GM18498 (cell line): ENCODE measurements at regions not wholly inside any gene's neighbourhood (a gene's known extent, or its start where the extent isn't known, plus 50 kb on each side); places are given as distances from the start of the nearest gene placed in this dataset.
"Not testable (repeated sequence)": the region's sequence is repeated elsewhere in the genome, so short reads cannot be mapped to it uniquely, and the experiment has no call there.

Experiments
- ATAC-seq: cut with Tn5 transposase; IDR thresholded peaks from one replicate; pipeline ENCODE4 v1.9.1; 2021; ENCODE audit warnings: mild to moderate bottlenecking, moderate library complexity; ENCODE audit not compliant: unreplicated experiment

DNA sequence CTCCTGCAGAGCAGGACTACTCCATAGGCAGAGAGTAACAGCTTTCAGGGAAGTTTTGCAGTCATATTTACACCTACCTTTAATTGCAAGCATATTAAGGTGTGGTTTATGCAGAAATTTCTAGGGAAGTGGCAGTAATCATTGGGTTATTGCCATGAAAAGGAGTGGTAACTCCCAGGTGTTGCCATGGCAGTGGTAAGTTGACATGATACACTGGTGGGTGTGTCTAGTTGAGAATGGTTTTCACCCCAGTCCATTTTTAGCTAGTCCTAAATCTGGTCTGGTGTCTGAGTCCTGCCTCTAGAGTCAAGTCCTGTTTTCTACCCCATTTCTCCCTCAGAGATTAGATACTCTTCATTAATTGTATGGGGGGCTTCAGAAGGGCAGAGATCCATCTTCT lies 128.4 kb upstream of the GMNC start:
- no peak for ATAC-seq

DNA sequence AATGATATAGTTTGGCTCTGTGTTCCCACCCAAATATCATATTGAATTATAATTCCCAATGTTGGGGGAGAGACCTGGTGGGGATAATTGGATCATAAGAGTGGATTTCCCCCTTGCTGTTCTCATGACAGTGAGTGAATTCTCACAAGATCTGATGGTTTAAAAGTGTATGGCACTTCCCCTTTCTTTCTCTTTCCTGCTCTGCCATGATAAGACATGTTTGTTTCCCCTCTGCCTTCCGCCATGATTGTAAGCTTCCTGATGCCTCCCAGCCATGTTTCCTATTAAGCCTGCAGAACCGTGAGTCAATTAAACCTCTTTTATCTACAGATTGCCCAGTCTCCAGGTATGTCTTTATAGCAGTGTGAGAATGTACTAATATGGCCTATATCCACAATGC lies 126.7 kb upstream of the GMNC start:
- no peak for ATAC-seq

DNA sequence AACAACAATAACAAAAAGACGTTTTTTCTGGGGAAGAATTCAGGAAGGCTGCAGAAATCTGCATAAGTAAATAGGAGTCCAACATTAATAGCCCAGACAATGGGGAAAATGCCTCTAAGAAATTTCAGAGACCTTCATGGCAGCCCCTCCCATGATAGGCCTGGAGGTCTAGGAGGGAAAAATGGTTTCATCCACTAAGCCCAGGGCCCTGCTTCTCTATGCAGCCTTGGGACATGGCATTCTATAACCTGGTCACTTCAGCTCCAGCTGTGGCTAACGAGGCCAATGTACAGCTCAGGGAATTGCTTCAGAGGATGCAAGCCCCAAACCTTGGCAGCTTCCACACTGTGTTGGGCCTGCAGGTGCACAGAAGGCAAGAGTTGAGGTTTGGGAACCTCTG lies 125.6 kb upstream of the GMNC start:
- ATAC-seq: no peak

DNA sequence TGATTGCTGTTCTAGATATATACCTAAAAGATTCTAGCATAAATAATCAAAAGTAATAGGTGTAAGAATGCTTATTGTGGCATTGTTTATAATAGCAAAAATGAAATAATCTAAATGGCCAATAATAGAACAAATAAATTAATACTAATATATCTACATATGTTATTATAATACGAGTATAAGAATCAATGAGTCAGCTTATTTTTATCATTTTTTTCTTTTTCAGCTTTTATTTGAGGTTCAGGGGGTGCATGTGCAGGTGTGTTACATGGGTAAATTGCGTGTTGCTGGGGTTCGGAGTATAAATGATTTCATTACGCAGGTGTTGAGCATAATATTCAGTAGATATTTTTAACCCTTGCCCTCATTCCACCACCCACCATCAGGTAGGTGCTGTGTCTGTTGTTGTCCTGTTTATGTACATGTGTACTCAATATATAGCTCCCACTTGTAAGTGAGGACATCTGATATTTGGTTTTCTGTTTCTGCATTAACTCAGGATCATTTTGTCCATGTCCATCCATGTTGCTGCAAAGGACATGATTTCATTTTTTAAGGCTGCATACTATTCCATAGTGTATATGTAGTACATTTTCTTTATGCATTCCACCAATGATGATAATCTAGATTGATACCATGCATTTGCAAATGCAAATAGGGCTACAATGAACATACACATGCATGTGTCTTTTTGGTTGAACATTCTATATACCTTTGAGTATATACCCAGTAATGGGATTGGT lies 122.2 kb upstream of the GMNC start:
- ATAC-seq: no peak

DNA sequence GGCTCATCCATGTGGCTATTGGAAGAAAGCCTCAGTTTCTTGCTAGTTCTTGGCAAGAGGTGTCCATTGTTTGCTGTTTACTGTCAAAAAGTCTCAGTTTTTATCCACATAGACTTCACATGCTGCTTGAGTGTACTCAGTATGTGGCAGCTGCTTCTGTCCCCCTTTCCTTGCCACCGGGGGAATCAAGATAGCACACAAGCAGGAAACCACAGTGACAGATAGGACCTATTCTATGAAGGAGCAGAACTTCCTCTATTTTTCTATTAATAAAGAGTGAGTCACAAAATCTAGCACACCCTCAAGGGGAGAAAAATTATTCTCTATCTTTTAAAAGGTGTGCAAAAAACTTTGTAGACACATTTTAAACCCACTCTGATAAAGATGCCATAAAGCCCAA lies 121.4 kb upstream of the GMNC start:
- ATAC-seq: no peak

DNA sequence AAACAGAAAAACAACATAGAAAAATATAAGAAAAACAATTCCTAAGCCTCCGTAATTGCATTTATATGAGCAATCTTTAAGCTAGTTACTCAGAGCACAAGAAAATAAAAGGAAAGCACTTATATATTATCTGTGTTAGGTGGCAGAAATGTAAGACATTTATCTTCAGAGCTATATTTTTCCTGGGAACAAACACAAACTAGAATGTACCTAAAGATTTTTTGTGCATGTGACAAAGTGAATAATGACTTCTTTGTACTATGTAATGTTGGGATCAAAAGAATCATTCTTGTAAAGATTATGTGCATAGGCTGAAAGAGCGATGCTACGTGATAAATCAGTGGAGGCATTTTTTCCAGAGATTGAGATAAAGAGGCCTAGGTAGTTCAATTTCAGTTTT lies 111.3 kb upstream of the GMNC start:
- ATAC-seq: no peak

DNA sequence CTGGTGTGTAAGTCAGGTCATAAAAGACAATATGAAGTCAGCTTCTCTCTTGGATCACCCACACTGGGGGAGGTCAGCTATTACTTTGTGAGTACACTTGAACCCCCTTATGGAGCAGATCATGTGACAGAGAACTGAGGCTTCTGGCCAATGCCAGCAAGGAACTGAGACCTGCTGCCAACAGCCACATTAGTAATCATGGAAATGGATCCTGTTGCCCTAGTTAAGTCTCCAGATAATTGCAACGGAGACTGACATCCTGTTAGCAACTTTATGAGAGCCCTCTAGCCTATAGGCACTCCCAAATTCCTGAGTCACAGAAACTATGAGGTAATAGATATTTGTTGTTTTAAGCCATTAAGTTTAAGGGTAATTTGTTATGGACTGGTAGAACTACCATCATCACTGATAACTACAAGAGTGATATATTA lies 110.4 kb upstream of the GMNC start:
- no peak for ATAC-seq

DNA sequence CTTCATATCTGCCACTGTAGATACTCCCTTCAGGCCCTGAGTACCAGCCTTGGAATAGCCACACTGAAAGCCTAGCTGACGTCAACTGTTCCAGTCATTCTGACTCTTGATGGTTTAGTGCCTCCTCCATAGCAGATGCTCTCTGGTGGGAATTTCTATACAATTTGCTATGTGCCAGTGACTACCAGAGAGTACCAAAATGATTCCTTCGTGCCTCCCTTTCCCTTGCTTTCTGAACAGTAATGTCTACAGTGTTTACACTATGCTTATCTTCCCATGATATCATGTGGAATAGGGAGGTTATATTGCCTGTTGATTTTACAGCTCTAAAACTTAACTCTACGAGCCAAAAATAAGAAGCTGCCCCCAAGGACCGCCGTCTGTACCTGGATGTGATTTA lies 109.7 kb upstream of the GMNC start:
- ATAC-seq: no peak

DNA sequence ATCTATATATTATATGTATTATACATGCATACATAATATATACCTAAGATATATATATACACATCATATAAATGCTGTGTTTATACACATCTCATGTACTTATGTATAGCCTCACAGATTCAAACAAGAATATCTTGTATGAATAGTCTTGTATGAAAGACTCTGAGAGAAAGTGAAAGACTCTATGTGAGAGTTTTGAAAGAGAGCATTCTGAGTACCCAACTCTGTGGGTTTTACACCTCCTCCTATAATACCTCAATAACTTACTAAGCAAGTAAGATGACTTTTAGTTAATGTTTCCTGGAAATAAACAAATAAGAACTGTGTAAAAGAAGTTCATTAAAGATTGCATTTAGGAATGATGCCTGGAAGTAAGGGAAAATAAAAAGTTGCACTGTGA lies 108.1 kb upstream of the GMNC start:
- peak; percentile 72 for ATAC-seq

DNA sequence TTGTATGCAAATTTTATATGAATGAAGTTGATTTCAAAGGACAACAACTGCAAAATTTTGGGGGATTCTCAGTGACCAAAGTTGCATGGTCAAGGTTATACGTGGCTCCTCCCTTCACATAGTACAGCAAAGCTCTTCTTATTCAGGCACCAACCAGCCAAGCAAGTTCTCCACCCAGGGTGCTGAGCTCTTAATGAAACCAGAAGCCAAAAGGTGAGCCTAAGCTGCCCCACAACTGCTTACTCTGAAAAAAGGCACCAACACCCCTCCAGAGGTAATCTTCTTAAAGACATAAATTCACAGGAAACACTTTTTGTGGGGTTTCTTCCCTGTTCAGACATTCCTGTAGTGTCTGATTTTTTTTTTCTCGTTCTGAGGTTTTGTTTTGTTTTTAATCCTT lies 106.1 kb upstream of the GMNC start:
- ATAC-seq: no peak

DNA sequence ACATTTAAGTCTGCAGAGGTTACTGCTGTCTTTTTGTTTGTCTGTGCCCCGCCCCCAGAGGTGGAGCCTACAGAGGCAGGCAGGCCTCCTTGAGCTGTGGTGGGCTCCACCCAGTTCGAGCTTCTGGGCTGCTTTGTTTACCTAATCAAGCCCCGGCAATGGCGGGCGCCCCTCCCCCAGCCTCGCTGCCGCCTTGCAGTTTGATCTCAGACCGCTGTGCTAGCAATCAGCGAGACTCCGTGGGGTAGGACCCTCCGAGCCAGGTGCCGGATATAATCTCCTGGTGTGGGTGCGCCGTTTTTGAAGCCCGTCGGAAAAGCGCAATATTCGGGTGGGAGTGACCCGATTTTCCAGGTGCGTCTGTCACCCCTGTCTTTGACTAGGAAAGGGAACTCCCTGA lies 102.4 kb upstream of the GMNC start:
- ATAC-seq: not testable (repeated sequence)

DNA sequence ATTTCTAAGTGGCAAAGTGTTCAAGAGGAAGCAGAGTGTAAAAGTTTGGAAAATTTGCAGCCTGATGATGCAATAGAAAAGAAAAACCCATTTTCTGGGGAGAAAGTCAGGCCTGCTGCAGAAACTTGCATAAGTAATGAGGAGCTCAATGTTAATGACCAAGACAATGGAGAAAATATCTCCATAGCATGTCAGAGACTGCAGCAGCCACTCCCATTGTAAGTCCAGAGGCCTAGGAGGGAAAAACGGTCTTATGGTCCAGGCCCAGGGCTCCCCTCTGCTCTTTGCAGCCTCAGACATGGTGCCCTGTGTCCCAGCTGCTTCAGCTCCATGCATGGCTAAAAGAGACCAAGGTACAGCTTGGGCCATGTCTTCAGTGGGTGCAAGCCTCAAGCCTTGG lies 96.6 kb upstream of the GMNC start:
- no peak for ATAC-seq

DNA sequence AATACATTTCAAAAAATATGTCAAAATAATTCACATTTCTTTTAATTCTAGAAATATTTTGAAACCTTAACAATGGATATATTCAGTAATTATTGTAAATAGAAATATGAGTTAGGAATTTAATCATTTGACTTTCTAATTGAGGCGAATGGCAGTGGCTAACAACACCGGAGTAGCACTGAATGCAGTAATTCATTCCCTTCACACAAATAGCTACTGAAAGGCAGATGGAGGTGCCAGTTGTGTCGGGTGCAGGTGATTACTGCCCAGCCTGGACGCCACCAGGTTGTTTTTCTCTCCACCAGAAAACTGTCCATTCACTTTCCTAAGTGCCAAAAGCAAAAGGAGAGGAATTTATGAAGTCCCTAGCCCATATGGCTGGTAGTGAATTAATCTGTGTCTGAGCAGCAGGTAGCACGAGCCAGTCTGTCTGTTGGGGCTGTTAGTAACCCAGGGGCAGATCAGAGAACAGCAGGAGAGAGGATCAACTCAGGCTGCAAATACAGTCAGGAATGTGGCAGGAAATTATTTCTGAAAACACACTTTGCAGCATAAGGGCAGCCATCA lies 79.3 kb upstream of the GMNC start:
- no peak for ATAC-seq

DNA sequence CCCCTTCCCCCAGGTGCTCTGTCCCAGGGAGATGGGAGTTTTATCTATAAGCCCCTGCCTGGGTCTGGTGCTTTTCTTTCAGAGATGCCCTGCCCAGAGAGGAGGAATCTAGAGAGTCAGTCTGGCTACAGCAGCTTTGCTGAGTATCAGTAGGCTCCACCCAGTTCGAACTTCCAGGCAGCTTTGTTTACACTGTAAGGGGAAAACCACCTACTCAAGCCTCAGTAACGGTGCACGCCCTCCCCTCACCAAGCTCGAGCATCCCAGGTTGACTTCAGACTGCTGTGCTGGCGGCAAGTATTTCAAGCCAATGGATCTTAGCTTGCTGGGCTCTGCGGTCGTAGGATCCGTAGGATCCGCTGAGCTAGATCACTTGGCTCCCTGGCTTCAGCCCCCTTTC lies 72.1 kb upstream of the GMNC start:
- ATAC-seq: not testable (repeated sequence)

DNA sequence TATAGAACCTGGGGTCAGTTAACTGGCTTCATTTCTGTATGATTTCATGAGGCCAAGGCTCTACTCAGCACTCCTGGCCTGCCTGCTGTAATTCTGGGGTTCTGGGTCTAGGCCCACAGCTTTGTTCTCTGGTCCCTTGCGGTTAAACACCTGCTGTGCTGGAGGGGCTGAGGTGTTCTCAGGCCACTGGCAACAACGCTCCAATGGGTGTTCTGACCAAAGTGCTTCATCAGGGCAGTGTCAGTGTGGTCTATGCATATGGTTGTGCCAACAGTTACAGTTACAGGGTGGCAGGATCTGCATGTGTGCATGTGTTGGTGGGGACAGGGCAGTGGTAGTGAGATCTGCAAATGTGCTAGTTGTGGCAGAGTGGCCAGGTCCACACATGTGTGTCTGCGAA lies 64.1 kb upstream of the GMNC start:
- no peak for ATAC-seq

DNA sequence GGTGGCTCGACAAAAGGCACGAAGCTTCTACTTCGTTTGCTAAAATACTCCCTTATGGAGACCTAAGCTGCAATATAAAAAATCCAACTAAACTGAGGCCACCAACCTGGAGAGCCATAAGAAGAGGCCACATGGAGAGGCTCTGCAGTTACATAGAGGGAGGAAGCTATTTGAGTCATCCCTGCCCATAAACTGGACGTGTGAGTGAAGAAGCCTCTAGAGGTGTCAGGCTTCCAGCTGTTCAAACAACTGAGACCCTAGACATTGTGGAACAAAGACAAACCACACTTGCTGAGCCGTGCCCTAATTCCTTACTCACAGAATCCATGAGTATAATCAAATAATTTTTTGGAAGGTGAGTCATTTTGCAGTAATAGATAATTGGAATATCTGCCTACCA lies 50.2 kb upstream of the GMNC start:
- no peak for ATAC-seq
